ENCODE measurements at regions not wholly inside any gene's neighbourhood (a gene's known extent, or its start where the extent isn't known, plus 50 kb on each side); places are given as distances from the start of the nearest gene placed in this dataset.

DNA sequence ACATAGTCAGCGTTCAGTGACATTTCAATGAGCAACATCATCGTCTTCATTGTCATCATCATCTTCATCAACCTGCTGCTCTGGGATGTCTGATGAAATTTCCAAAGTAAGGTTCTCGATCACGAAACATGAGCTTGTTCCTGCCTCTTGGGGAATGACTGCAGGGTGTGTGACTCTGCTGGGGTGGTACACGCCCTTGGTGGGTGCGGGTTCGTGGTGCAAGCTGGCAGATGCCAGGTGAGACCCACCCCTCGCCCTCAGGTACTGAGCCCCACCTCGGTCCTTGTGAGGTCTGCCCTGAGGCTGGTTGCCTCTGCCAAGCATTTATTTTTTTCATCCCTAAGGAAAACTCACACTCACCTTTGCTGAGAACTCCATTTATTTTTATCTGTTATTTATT lies 1389.2 kb downstream of the TBC1D22A start:
- TF ChIP-seq CTCF (IDR thresholded peaks at IDR 0.05 in 8 of 11, conservative IDR thresholded peaks at IDR 0.05 in 3 of 11) (no peak), POLR2A (IDR thresholded peaks at IDR 0.05) (no peak)

All from spleen (tissue), 7 donors.